T-cell (primary cell): ENCODE measurements at regions not wholly inside any gene's neighbourhood (a gene's known extent, or its start where the extent isn't known, plus 50 kb on each side); places are given as distances from the start of the nearest gene placed in this dataset.

ENCODE experiments used
- ATAC-seq, 4 experiments: fragments of 200-7000 bp in 3 of 4; fragments of 150-1000 bp in 1 of 4; cut with Tn5 transposase; replicated peaks in 1 of 4; 1 replicate in 3 of 4; 2 replicates in 1 of 4; pipeline ENCODE4 v1.10.0; 2021; ENCODE audit warnings: moderate library complexity in 3 of 4, mild to moderate bottlenecking in 2 of 4, moderate number of reproducible peaks in 1 of 4
- CTCF ChIA-PET, 2 donors: fragments of 300-600 bp; sonication (Branson Sonifier 250); formaldehyde crosslinking; loops; one replicate each; lab custom pipeline; 2022; ENCODE audit warnings: antibody characterized with exemption in 2 of 2; lab: Charles Lee
- POLR2A ChIA-PET, 2 donors: fragments of 300-600 bp; sonication (Branson Sonifier 250); formaldehyde crosslinking; loops; one replicate each; lab custom pipeline; 2022; ENCODE audit warnings: antibody characterized with exemption in 2 of 2; lab: Charles Lee
- DNase-seq, 35 experiments: peaks; one replicate each; pipeline versions ENCODE4 v3.0.0 to v3.0.0-alpha.2; 2013 to 2023
- H3K27ac ChIP-seq: one replicate; pipeline ENCODE4 v1.5.1; 2013; ENCODE audit warnings: low read length
- H3K27me3 ChIP-seq, 2 experiments: replicated peaks in 1 of 2; 1 replicate in 1 of 2; 2 replicates in 1 of 2; pipeline versions ENCODE4 v1.6.1 to v1.7.0; 2013; ENCODE audit warnings: low read length in 1 of 2, mixed read lengths in 1 of 2; ENCODE audit not compliant: control insufficient read depth in 2 of 2, insufficient read depth in 2 of 2; ENCODE audit errors: extremely low read depth in 1 of 2
- H3K36me3 ChIP-seq, 2 donors: 1 replicate in 1 of 2; 2 replicates in 1 of 2; pipeline versions ENCODE4 v1.6.1 to v1.7.0; 2013; ENCODE audit warnings: low read length in 1 of 2; ENCODE audit not compliant: control insufficient read depth in 2 of 2, insufficient read depth in 1 of 2; ENCODE audit errors: extremely low read depth in 1 of 2
- H3K4me1 ChIP-seq, 2 experiments: 1 replicate in 1 of 2; 2 replicates in 1 of 2; pipeline versions ENCODE4 v1.6.1 to v1.7.0; 2013; ENCODE audit warnings: low read length in 2 of 2, mixed read lengths in 1 of 2; ENCODE audit not compliant: insufficient read depth in 2 of 2, control insufficient read depth in 1 of 2; ENCODE audit errors: extremely low read depth in 1 of 2
- H3K4me3 ChIP-seq, 2 donors: 1 replicate in 1 of 2; 2 replicates in 1 of 2; pipeline versions ENCODE4 v1.5.1 to v1.7.0; 2013; ENCODE audit warnings: mild to moderate bottlenecking in 2 of 2, low read length in 1 of 2, moderate library complexity in 1 of 2; ENCODE audit not compliant: control insufficient read depth in 1 of 2; ENCODE audit errors: extremely low read depth in 1 of 2
- H3K9me3 ChIP-seq: 2 replicates; pipeline ENCODE4 v1.7.0; 2013
- H3K27ac Mint-ChIP-seq, 2 donors: one replicate each; pipeline ENCODE4 v1.8.0; 2020 to 2021; ENCODE audit warnings: mild to moderate bottlenecking in 2 of 2, mixed read lengths in 2 of 2
- H3K27me3 Mint-ChIP-seq, 2 donors: one replicate each; pipeline ENCODE4 v1.8.0; 2021 to 2022; ENCODE audit warnings: mixed read lengths in 2 of 2
- H3K36me3 Mint-ChIP-seq: one replicate; pipeline ENCODE4 v1.8.0; 2021; ENCODE audit warnings: mixed read lengths
- H3K4me1 Mint-ChIP-seq, 3 donors: one replicate each; pipeline ENCODE4 v1.8.0; 2020 to 2022; ENCODE audit warnings: mixed read lengths in 3 of 3, mild to moderate bottlenecking in 1 of 3
- H3K4me3 Mint-ChIP-seq, 3 donors: one replicate each; pipeline ENCODE4 v1.8.0; 2020 to 2022; ENCODE audit warnings: mild to moderate bottlenecking in 3 of 3, mixed read lengths in 3 of 3, moderate library complexity in 3 of 3
- H3K9me3 Mint-ChIP-seq, 3 donors: one replicate each; pipeline ENCODE4 v1.8.0; 2020 to 2022; ENCODE audit warnings: mixed read lengths in 3 of 3
- WGBS: methylation state at CpG from one replicate; pipeline ENCODE4 v1.1.5; 2013; ENCODE audit warnings: missing lambda C conversion rate; ENCODE audit not compliant: insufficient coverage; 5-methylcytosine and 5-hydroxymethylcytosine counted together

GRCh38 chr5:171570244-171570825 is 150.9 kb downstream of the FGF18 start:
- no peaks in the 10 kb centered on the region for H3K36me3 Mint-ChIP-seq
- H3K4me3 Mint-ChIP-seq = no peak overlapping the region
- ChIA-PET CTCF (no interaction called here), POLR2A (no interaction called here)
- WGBS = 83% methylated on average over 2 of the region's 2 CpGs
- H3K27ac Mint-ChIP-seq = no peak overlapping the region
- no peak overlapping the region for H3K27ac ChIP-seq
- peaks cover 2% of the 10 kb centered on the region for H3K9me3 ChIP-seq
- H3K9me3 Mint-ChIP-seq = peaks cover 13 to 37% (median 15%) of the 10 kb centered on the region in 3 donors
- H3K36me3 ChIP-seq = no peaks in the 10 kb centered on the region
- peaks cover 13 to 22% of the 10 kb centered on the region in 2 donors for H3K27me3 Mint-ChIP-seq
- H3K4me1 Mint-ChIP-seq = no peaks in the 10 kb centered on the region
- peaks cover 0 to 15% of the 10 kb centered on the region in 2 experiments for H3K27me3 ChIP-seq
- no peak for ATAC-seq
- H3K4me1 ChIP-seq = no peaks in the 10 kb centered on the region
- DNase-seq = no peak
- H3K4me3 ChIP-seq = no peak overlapping the region

- Mint-ChIP-seq H3K9me3 (peaks cover 13 to 45% (median 15%) of the 10 kb centered on the region in 3 donors), H3K36me3 (no peaks in the 10 kb centered on the region), H3K4me3 (no peak overlapping the region), H3K27ac (no peak overlapping the region), H3K4me1 (no peaks in the 10 kb centered on the region), H3K27me3 (peaks cover 16 to 22% of the 10 kb centered on the region in 2 donors)
- no CpG with 5 or more reads among the region's 3 CpGs for WGBS
- DNase-seq = no peak
- ATAC-seq = no peak
- Histone ChIP-seq H3K4me3 (no peak overlapping the region), H3K27ac (no peak overlapping the region), H3K27me3 (peaks cover 0 to 15% of the 10 kb centered on the region in 2 experiments), H3K9me3 (peaks cover 2% of the 10 kb centered on the region), H3K4me1 (no peaks in the 10 kb centered on the region), H3K36me3 (no peaks in the 10 kb centered on the region)
- ChIA-PET CTCF (no interaction called here), POLR2A (no interaction called here)
These were observed 152.2 kb downstream of the FGF18 start for GRCh38 chr5:171571663-171572062.

- Mint-ChIP-seq H3K4me3 (no peak overlapping the region), H3K9me3 (peaks cover 13 to 36% (median 15%) of the 10 kb centered on the region in 3 donors), H3K4me1 (no peaks in the 10 kb centered on the region), H3K27ac (no peak overlapping the region), H3K36me3 (no peaks in the 10 kb centered on the region), H3K27me3 (peaks cover 16 to 20% of the 10 kb centered on the region in 2 donors)
- Histone ChIP-seq H3K27me3 (peaks cover 0 to 26% of the 10 kb centered on the region in 2 experiments), H3K27ac (no peak overlapping the region), H3K36me3 (no peaks in the 10 kb centered on the region), H3K4me1 (no peaks in the 10 kb centered on the region), H3K4me3 (no peak overlapping the region), H3K9me3 (peaks cover 2% of the 10 kb centered on the region)
- no peak for ATAC-seq
- no CpG with 5 or more reads among the region's 2 CpGs for WGBS
- ChIA-PET CTCF (interaction anchor here in 1 of 2 donors (0.6 kb wide), 1 partner anchor 113 kb away, joined by 3 read pairs; no protein-coding TSS in a partner anchor), POLR2A (no interaction called here)
- no peak for DNase-seq
These were observed 153.6 kb downstream of the FGF18 start for GRCh38 chr5:171573021-171573420.

GRCh38 chr5:171573451-171574225 is 154.2 kb downstream of the FGF18 start:
- H3K27ac ChIP-seq = no peak overlapping the region
- H3K4me3 ChIP-seq = no peak overlapping the region
- H3K9me3 Mint-ChIP-seq = peaks cover 11 to 30% (median 11%) of the 10 kb centered on the region in 3 donors
- ATAC-seq = no peak
- H3K27me3 ChIP-seq = peaks cover 0 to 29% of the 10 kb centered on the region in 2 experiments
- H3K27ac Mint-ChIP-seq = no peak overlapping the region
- H3K4me1 Mint-ChIP-seq = no peaks in the 10 kb centered on the region
- H3K4me3 Mint-ChIP-seq = no peak overlapping the region
- 83% methylated on average over 6 of the region's 17 CpGs for WGBS
- peaks cover 2% of the 10 kb centered on the region for H3K9me3 ChIP-seq
- DNase-seq = no peak
- no peaks in the 10 kb centered on the region for H3K4me1 ChIP-seq
- CTCF ChIA-PET = no interaction called here
- H3K36me3 Mint-ChIP-seq = no peaks in the 10 kb centered on the region
- no peaks in the 10 kb centered on the region for H3K36me3 ChIP-seq
- H3K27me3 Mint-ChIP-seq = peaks cover 14 to 24% of the 10 kb centered on the region in 2 donors
- POLR2A ChIA-PET = no interaction called here

- H3K36me3 ChIP-seq = no peaks in the 10 kb centered on the region
- H3K4me1 Mint-ChIP-seq = no peaks in the 10 kb centered on the region
- no peak overlapping the region for H3K4me3 ChIP-seq
These were observed 154.9 kb downstream of the FGF18 start for GRCh38 chr5:171574376-171574775.

GRCh38 chr5:171575386-171575785 is 155.9 kb downstream of the FGF18 start:
- H3K27me3 Mint-ChIP-seq = peaks cover 14 to 20% of the 10 kb centered on the region in 2 donors
- Histone ChIP-seq H3K4me3 (no peak overlapping the region), H3K27ac (no peak overlapping the region), H3K36me3 (no peaks in the 10 kb centered on the region), H3K27me3 (peaks cover 0 to 35% of the 10 kb centered on the region in 2 experiments), H3K9me3 (peaks cover 2% of the 10 kb centered on the region), H3K4me1 (no peaks in the 10 kb centered on the region)
- H3K36me3 Mint-ChIP-seq = no peaks in the 10 kb centered on the region
- no peak for DNase-seq
- H3K4me3 Mint-ChIP-seq = no peak overlapping the region
- no peaks in the 10 kb centered on the region for H3K4me1 Mint-ChIP-seq
- peaks cover 0 to 15% (median 6%) of the 10 kb centered on the region in 3 donors for H3K9me3 Mint-ChIP-seq
- H3K27ac Mint-ChIP-seq = no peak overlapping the region
- WGBS = no CpG with 5 or more reads among the region's 3 CpGs
- ChIA-PET POLR2A (no interaction called here), CTCF (no interaction called here)
- ATAC-seq = no peak

More at GRCh38 chr5:171574376-171574775, 154.9 kb downstream of the FGF18 start:
- Histone ChIP-seq H3K9me3 (peaks cover 2% of the 10 kb centered on the region), H3K4me1 (no peaks in the 10 kb centered on the region), H3K27ac (no peak overlapping the region), H3K27me3 (peaks cover 0 to 36% of the 10 kb centered on the region in 2 experiments)
- WGBS = 69% methylated on average over 1 of the region's 4 CpGs
- Mint-ChIP-seq H3K27me3 (peaks cover 12 to 22% of the 10 kb centered on the region in 2 donors), H3K4me3 (no peak overlapping the region), H3K36me3 (no peaks in the 10 kb centered on the region), H3K9me3 (peaks cover 6 to 24% (median 6%) of the 10 kb centered on the region in 3 donors), H3K27ac (no peak overlapping the region)
- ATAC-seq (no peak), DNase-seq (no peak)
- ChIA-PET CTCF (no interaction called here), POLR2A (no interaction called here)
